ENCODE measurements at regions not wholly inside any gene's neighbourhood (a gene's known extent, or its start where the extent isn't known, plus 50 kb on each side); places are given as distances from the start of the nearest gene placed in this dataset.

DNA sequence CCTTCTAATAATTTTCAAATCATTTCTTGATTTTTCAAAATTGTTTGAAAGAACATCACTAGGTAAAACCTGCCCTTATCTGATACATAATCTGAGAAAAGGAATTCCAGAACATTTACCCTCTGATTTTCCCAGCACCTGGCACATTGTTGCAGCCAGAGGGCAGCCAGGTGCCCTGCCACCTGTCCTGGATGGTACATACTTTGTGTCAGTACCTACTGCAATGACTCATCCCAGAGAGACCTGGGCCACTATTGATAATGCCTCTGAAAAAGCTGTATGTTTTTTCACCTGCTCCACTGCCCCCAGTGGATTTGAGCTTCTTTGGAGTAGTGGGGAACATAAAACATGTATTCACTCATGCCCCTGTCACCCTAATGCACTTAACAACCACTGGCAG, 648.9 kb upstream of the GBE1 start:
- no peak overlapping the region for H3K4me2 ChIP-seq (ENCODE audit: unreplicated experiment)
- no peaks in the 10 kb centered on the region for H3K9me2 ChIP-seq (ENCODE audit: insufficient read depth)
- no peaks in the 10 kb centered on the region for H3K36me3 ChIP-seq (ENCODE audit: low read depth)
- no peaks in the 10 kb centered on the region for H4K20me1 ChIP-seq (ENCODE audit: insufficient read depth)
- in situ Hi-C loops (cut with MboI): no loop called here
- H2AFZ ChIP-seq: no peak overlapping the region
- no peaks in the 10 kb centered on the region for H3F3A ChIP-seq (ENCODE audit: insufficient read depth)
- DNase-seq: no peak
- no peak overlapping the region for H3K4me3 ChIP-seq
- H3K79me2 ChIP-seq (ENCODE audit: insufficient read depth): no peaks in the 10 kb centered on the region
- no peak overlapping the region for H3K9ac ChIP-seq
- no peaks in the 10 kb centered on the region for H3K4me1 ChIP-seq (ENCODE audit: insufficient read depth)
- TF ChIP-seq EZH2 (IDR thresholded peaks at IDR 0.05; ENCODE audit: insufficient read depth, poor library complexity, severe bottlenecking) (no peak), EZH2phosphoT487 (IDR thresholded peaks at IDR 0.05; ENCODE audit: insufficient read depth, low read depth) (no peak)
- H3K27ac ChIP-seq: no peak overlapping the region
- no peaks in the 10 kb centered on the region for H3K27me3 ChIP-seq (replicated peaks; ENCODE audit: insufficient read depth)
- no peaks in the 10 kb centered on the region for H3K9me3 ChIP-seq (ENCODE audit: low read depth)

DNA sequence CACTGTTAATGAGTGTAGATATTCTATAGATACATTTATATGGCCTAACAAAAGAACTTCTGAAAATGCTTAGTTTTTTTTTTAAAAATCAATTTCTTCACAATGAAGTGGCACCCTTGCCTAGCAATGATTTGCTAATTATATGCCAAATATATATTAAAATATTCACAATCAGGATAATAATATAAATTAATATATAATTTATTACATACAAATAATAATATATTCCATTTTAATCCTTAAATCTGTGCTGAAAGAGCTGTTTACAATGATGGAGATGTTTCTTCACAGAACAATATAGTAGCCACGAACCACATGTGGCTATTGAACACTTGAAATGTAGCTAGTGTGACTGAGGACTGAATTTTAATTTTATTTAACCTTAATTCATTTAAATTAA, 648.4 kb upstream of the GBE1 start:
- Histone ChIP-seq H3K27me3 (replicated peaks; ENCODE audit: insufficient read depth) (no peaks in the 10 kb centered on the region), H3K79me2 (ENCODE audit: insufficient read depth) (no peaks in the 10 kb centered on the region), H3K4me2 (ENCODE audit: unreplicated experiment) (no peak overlapping the region), H3K4me3 (no peak overlapping the region), H2AFZ (no peak overlapping the region), H3K9ac (no peak overlapping the region), H4K20me1 (ENCODE audit: insufficient read depth) (no peaks in the 10 kb centered on the region), H3K4me1 (ENCODE audit: insufficient read depth) (no peaks in the 10 kb centered on the region), H3K36me3 (ENCODE audit: low read depth) (no peaks in the 10 kb centered on the region), H3F3A (ENCODE audit: insufficient read depth) (no peaks in the 10 kb centered on the region), H3K27ac (no peak overlapping the region), H3K9me2 (ENCODE audit: insufficient read depth) (no peaks in the 10 kb centered on the region), H3K9me3 (ENCODE audit: low read depth) (no peaks in the 10 kb centered on the region)
- no peak for DNase-seq
- in situ Hi-C loops (cut with MboI): no loop called here
- no peak for TF ChIP-seq EZH2phosphoT487 (IDR thresholded peaks at IDR 0.05; ENCODE audit: insufficient read depth, low read depth)
- TF ChIP-seq EZH2 (IDR thresholded peaks at IDR 0.05; ENCODE audit: insufficient read depth, poor library complexity, severe bottlenecking): no peak
- WGBS, 2 experiments (ENCODE audit: low coverage in 1 of 2, low lambda C conversion rate in 2 of 2, missing lambda C conversion rate in 2 of 2): 0% methylated on average over 1 of the region's 1 CpG

DNA sequence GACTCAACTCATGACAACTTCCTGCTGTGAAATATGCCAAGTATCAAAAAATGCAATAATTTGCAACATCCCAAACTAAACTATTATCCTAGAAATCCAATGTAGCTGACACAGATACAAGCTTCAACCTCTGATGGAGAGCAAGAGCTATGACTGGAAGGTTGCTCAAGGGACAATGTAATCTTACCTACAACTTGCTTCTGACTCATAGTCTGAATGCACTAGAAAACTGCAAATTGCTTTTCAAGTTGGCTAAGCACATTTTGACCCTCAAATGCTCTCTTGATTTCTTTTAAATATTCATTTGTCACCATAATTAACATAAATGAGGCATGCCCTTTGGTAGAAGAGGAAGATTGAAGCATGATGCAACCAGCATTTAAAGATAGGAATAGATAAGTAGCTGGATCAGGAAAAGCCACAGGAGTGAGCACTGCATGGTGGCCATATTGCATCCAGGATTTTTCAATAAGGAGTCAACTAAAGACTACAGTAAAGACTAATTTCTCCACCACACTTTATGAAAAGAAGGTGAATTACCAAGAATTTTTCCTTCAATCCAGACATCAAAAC, 630.8 kb upstream of the GBE1 start:
- Histone ChIP-seq H3K27me3 (replicated peaks; ENCODE audit: insufficient read depth) (no peaks in the 10 kb centered on the region), H2AFZ (no peak overlapping the region), H3K9ac (no peak overlapping the region), H3K36me3 (ENCODE audit: low read depth) (no peaks in the 10 kb centered on the region), H3K9me2 (ENCODE audit: insufficient read depth) (no peaks in the 10 kb centered on the region), H3K4me2 (ENCODE audit: unreplicated experiment) (no peak overlapping the region), H3K27ac (no peak overlapping the region), H3K9me3 (ENCODE audit: low read depth) (no peaks in the 10 kb centered on the region), H3K4me3 (no peak overlapping the region), H3K79me2 (ENCODE audit: insufficient read depth) (no peaks in the 10 kb centered on the region), H4K20me1 (ENCODE audit: insufficient read depth) (no peaks in the 10 kb centered on the region), H3F3A (ENCODE audit: insufficient read depth) (no peaks in the 10 kb centered on the region), H3K4me1 (ENCODE audit: insufficient read depth) (no peaks in the 10 kb centered on the region)
- no peak for DNase-seq
- TF ChIP-seq EZH2phosphoT487 (IDR thresholded peaks at IDR 0.05; ENCODE audit: insufficient read depth, low read depth) (no peak), EZH2 (IDR thresholded peaks at IDR 0.05; ENCODE audit: insufficient read depth, poor library complexity, severe bottlenecking) (no peak)
- in situ Hi-C loops (cut with MboI): no loop called here

DNA sequence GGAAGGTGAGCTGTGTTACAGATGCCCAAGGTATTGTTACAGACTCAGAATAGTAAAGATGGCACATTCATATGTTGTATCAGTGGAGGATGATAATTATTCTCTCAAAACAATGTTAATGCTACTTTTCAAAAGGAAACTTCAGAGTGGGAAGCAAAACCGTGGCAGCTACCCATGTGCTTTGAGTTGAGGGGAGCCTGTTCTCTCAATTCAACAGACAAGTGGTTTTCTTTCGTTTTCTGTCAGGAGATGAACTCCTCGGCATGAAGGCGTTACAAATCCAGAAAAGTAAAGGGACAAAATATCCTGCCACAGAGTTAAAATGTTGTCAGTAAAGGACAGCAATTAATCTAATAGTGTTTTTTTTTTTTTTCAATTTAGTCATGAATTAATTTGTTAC, 629.4 kb upstream of the GBE1 start:
- H3K27me3 ChIP-seq (replicated peaks; ENCODE audit: insufficient read depth): no peaks in the 10 kb centered on the region
- no peaks in the 10 kb centered on the region for H3K9me3 ChIP-seq (ENCODE audit: low read depth)
- no peaks in the 10 kb centered on the region for H4K20me1 ChIP-seq (ENCODE audit: insufficient read depth)
- H3K4me2 ChIP-seq (ENCODE audit: unreplicated experiment): no peak overlapping the region
- H3K9me2 ChIP-seq (ENCODE audit: insufficient read depth): 0 out of 2 replicates have a peak, but pooled peaks cover 4% of the 10 kb centered on the region
- DNase-seq: no peak
- no peaks in the 10 kb centered on the region for H3K36me3 ChIP-seq (ENCODE audit: low read depth)
- H3K27ac ChIP-seq: no peak overlapping the region
- H3K9ac ChIP-seq: no peak overlapping the region
- 39 to 42% methylated on average over 4 of the region's 4 CpGs for WGBS, 2 experiments (ENCODE audit: low coverage in 1 of 2, low lambda C conversion rate in 2 of 2, missing lambda C conversion rate in 2 of 2)
- no peaks in the 10 kb centered on the region for H3K79me2 ChIP-seq (ENCODE audit: insufficient read depth)
- in situ Hi-C loops (cut with MboI): no loop called here
- no peak overlapping the region for H2AFZ ChIP-seq
- no peaks in the 10 kb centered on the region for H3F3A ChIP-seq (ENCODE audit: insufficient read depth)
- TF ChIP-seq EZH2 (IDR thresholded peaks at IDR 0.05; ENCODE audit: insufficient read depth, poor library complexity, severe bottlenecking) (no peak), EZH2phosphoT487 (IDR thresholded peaks at IDR 0.05; ENCODE audit: insufficient read depth, low read depth) (no peak)
- H3K4me3 ChIP-seq: no peak overlapping the region
- H3K4me1 ChIP-seq (ENCODE audit: insufficient read depth): no peaks in the 10 kb centered on the region

DNA sequence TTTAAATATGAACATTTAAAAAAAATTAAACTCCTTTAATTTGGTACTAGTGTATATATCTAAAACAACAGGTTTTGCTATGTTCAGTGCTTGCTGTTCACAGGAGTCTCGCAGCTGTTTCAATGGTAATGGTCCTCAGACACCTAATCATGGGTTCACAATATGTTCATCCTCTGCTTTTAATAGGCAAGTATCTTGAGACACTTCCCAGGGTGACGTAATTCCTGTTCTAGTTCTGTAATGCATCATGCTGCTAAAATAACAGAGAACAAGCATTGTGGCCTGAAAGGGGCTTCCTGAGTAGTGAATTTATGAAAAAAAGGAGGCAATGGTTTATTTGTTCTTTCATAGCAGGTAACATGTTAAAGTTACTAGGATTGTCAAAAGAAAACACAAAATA, 625.2 kb upstream of the GBE1 start:
- Histone ChIP-seq H3K4me1 (ENCODE audit: insufficient read depth) (no peaks in the 10 kb centered on the region), H3K9ac (no peak overlapping the region), H3K27ac (no peak overlapping the region), H3K27me3 (replicated peaks; ENCODE audit: insufficient read depth) (no peaks in the 10 kb centered on the region), H3K79me2 (ENCODE audit: insufficient read depth) (no peaks in the 10 kb centered on the region), H3K9me2 (ENCODE audit: insufficient read depth) (0 out of 2 replicates have a peak, but pooled peaks cover 4% of the 10 kb centered on the region), H3K9me3 (ENCODE audit: low read depth) (no peaks in the 10 kb centered on the region), H2AFZ (no peak overlapping the region), H4K20me1 (ENCODE audit: insufficient read depth) (no peaks in the 10 kb centered on the region), H3K36me3 (ENCODE audit: low read depth) (no peaks in the 10 kb centered on the region), H3F3A (ENCODE audit: insufficient read depth) (no peaks in the 10 kb centered on the region), H3K4me2 (ENCODE audit: unreplicated experiment) (no peak overlapping the region), H3K4me3 (no peak overlapping the region)
- DNase-seq: no peak
- TF ChIP-seq EZH2 (IDR thresholded peaks at IDR 0.05; ENCODE audit: insufficient read depth, poor library complexity, severe bottlenecking) (no peak), EZH2phosphoT487 (IDR thresholded peaks at IDR 0.05; ENCODE audit: insufficient read depth, low read depth) (no peak)
- 4 to 5% methylated on average over 2 of the region's 2 CpGs for WGBS, 2 experiments (ENCODE audit: low coverage in 1 of 2, low lambda C conversion rate in 2 of 2, missing lambda C conversion rate in 2 of 2)
- in situ Hi-C loops (cut with MboI): no loop called here
